ENCODE measurements at regions not wholly inside any gene's neighbourhood (a gene's known extent, or its start where the extent isn't known, plus 50 kb on each side); places are given as distances from the start of the nearest gene placed in this dataset.

DNA sequence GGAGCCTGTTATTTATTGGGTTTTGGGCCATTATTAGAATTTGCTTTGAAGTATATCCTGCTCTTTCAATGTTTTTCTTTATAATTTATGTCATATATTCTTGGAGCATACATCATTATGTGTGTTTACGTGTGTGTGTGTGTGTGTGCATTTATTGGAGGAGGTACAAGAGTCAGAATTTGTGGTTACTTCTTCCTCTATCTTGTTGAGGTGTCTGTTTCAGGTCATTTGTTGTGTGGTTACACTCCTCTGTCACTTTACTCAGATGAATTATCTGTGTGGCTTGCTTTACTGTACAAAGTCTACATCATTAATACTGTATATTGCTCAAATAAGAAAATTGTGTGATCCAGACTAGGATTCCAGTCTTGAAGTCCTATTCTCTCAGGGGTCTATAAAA, 1957.4 kb upstream of the TENM3 start:
- H3K9me3 ChIP-seq: no peaks in the 10 kb centered on the region
- no peak overlapping the region for H3K4me3 ChIP-seq (ENCODE audit: low read depth in 1 of 2, low read length in 1 of 2)
- H3K27ac ChIP-seq: no peak overlapping the region
- no peaks in the 10 kb centered on the region for H3K36me3 ChIP-seq
- TF ChIP-seq, protein P1, sequence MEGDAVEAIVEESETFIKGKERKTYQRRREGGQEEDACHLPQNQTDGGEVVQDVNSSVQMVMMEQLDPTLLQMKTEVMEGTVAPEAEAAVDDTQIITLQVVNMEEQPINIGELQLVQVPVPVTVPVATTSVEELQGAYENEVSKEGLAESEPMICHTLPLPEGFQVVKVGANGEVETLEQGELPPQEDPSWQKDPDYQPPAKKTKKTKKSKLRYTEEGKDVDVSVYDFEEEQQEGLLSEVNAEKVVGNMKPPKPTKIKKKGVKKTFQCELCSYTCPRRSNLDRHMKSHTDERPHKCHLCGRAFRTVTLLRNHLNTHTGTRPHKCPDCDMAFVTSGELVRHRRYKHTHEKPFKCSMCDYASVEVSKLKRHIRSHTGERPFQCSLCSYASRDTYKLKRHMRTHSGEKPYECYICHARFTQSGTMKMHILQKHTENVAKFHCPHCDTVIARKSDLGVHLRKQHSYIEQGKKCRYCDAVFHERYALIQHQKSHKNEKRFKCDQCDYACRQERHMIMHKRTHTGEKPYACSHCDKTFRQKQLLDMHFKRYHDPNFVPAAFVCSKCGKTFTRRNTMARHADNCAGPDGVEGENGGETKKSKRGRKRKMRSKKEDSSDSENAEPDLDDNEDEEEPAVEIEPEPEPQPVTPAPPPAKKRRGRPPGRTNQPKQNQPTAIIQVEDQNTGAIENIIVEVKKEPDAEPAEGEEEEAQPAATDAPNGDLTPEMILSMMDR (IDR thresholded peaks at IDR 0.05): no peak
- H3K27me3 ChIP-seq: no peaks in the 10 kb centered on the region
- H3K4me1 ChIP-seq (ENCODE audit: control insufficient read depth in 1 of 2, insufficient read depth in 1 of 2, low read depth in 1 of 2, low read length in 1 of 2): no peaks in the 10 kb centered on the region

DNA sequence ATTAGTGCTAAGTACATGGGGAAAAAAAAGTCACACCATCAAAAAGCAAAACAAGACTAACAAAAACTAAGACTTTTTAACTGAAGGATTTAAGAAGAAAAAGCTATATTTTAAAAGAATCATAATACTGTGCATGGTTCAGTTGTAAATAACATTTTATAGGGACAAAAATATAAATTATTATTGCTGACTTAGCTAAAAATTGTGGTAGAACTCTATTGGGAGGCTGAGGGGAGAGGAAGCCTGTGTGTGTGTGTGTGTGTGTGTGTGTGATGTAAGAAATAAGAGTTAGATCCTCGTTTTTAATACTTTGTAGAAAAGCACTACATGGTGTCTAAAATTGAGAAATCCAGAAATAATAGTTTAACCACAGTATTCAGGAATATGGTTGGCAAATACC, 1950.9 kb upstream of the TENM3 start:
- H3K36me3 ChIP-seq: no peaks in the 10 kb centered on the region
- no peaks in the 10 kb centered on the region for H3K9me3 ChIP-seq
- no peak overlapping the region for H3K4me3 ChIP-seq (ENCODE audit: low read depth in 1 of 2, low read length in 1 of 2)
- no peak overlapping the region for H3K27ac ChIP-seq
- no peaks in the 10 kb centered on the region for H3K27me3 ChIP-seq
- no peaks in the 10 kb centered on the region for H3K4me1 ChIP-seq (ENCODE audit: control insufficient read depth in 1 of 2, insufficient read depth in 1 of 2, low read depth in 1 of 2, low read length in 1 of 2)
- TF ChIP-seq, protein P1 (IDR thresholded peaks at IDR 0.05): no peak

DNA sequence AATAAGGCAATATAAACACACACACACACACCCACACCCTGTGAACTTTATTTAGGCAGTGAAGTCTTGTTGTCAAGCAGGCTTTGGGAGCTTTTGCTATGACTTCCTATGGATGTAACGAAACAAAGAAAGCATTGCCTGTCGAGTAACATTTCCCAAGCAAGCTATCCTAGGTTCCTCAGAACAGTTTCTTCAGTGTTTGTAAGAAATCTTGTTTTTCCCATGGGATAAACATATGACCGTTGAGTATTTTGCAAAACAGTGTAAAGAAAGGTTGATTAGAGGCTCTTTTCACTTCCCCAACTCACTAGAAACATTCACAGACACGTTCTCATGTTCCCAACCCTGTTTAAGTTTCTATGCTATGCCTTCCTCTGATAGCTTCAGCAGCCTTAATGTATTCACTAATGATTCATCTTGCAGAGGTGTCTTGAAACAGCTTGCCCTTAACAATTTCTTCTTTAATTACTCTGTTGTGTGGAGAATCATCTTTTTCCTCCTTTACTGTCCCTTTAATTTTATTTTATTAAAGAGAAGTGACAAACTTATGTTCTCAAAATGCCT, 1947.1 kb upstream of the TENM3 start:
- no peaks in the 10 kb centered on the region for H3K9me3 ChIP-seq
- H3K4me1 ChIP-seq (ENCODE audit: control insufficient read depth in 1 of 2, insufficient read depth in 1 of 2, low read depth in 1 of 2, low read length in 1 of 2): no peaks in the 10 kb centered on the region
- H3K4me3 ChIP-seq (ENCODE audit: low read depth in 1 of 2, low read length in 1 of 2): no peak overlapping the region
- H3K27ac ChIP-seq: no peak overlapping the region
- no peaks in the 10 kb centered on the region for H3K27me3 ChIP-seq
- TF ChIP-seq, protein P1 (IDR thresholded peaks at IDR 0.05): no peak
- H3K36me3 ChIP-seq: no peaks in the 10 kb centered on the region

DNA sequence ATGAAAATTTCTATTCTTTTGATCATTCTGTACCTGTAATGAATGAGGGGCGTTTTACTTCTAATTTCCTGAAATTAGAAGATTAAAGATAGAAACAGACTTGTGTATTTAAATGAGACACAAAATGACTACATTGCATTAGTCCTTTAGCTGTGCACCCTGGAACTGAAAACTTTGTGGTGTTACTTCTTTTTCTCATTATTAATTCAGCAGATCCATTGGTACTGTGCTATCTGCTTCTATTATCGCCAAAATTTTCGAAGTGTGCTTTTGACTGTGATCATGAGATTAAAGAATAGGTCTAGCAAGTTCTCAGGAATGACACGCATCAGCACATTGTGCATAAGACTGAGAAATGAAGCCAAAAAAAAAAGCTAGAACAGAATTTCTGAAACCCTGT, 1938.9 kb upstream of the TENM3 start:
- H3K27me3 ChIP-seq: no peaks in the 10 kb centered on the region
- H3K4me1 ChIP-seq (ENCODE audit: control insufficient read depth in 1 of 2, insufficient read depth in 1 of 2, low read depth in 1 of 2, low read length in 1 of 2): no peaks in the 10 kb centered on the region
- H3K27ac ChIP-seq: no peak overlapping the region
- no peak overlapping the region for H3K4me3 ChIP-seq (ENCODE audit: low read depth in 1 of 2, low read length in 1 of 2)
- H3K36me3 ChIP-seq: no peaks in the 10 kb centered on the region
- TF ChIP-seq, protein P1 (IDR thresholded peaks at IDR 0.05): no peak
- H3K9me3 ChIP-seq: no peaks in the 10 kb centered on the region

DNA sequence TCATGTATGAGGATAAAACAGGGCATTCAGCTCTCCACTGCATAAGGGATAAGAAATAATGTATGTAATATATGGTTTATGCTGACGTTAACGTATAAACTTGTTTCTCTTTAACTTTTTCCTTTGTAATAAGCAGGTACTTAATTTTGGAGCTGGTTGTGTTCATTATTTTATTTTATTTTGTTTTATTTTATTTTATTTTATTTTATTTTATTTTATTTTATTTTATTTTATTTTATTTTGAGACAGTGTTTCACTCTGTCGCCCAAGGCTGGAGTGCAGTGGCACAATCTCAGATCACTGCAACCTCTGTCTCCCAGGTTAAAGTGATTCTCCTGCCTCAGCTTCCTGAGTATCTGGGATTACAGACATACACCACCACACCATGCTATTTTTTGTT, 1932.6 kb upstream of the TENM3 start:
- H3K4me1 ChIP-seq (ENCODE audit: control insufficient read depth in 1 of 2, insufficient read depth in 1 of 2, low read depth in 1 of 2, low read length in 1 of 2): no peaks in the 10 kb centered on the region
- H3K4me3 ChIP-seq (ENCODE audit: low read depth in 1 of 2, low read length in 1 of 2): no peak overlapping the region
- TF ChIP-seq, protein P1 (IDR thresholded peaks at IDR 0.05): no peak
- no peaks in the 10 kb centered on the region for H3K27me3 ChIP-seq
- H3K27ac ChIP-seq: no peak overlapping the region
- no peaks in the 10 kb centered on the region for H3K36me3 ChIP-seq
- H3K9me3 ChIP-seq: no peaks in the 10 kb centered on the region

DNA sequence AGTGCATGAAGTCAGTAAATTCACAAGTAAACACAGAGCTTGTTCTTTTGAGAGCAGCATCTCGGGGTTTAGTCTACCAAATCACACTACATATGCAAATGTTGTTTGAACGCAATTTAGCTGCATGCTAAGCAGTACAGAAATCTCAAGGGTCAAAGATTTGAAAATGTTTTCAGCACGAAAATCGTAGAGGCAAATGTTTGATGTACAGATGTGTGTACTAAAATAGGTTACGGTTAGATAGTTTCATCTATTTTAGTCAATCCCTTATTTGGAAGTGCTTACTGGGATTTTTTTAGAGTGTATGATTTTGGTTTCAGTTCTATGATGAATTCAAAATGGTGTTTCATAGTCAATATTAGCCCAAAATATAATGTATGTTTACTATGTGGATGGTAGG, 1928.2 kb upstream of the TENM3 start:
- Histone ChIP-seq H3K36me3 (no peaks in the 10 kb centered on the region), H3K27ac (no peak overlapping the region), H3K4me1 (ENCODE audit: control insufficient read depth in 1 of 2, insufficient read depth in 1 of 2, low read depth in 1 of 2, low read length in 1 of 2) (no peaks in the 10 kb centered on the region), H3K4me3 (ENCODE audit: low read depth in 1 of 2, low read length in 1 of 2) (no peak overlapping the region), H3K9me3 (no peaks in the 10 kb centered on the region), H3K27me3 (no peaks in the 10 kb centered on the region)
- TF ChIP-seq, protein P1 (IDR thresholded peaks at IDR 0.05): no peak
